ENCODE measurements at regions not wholly inside any gene's neighbourhood (a gene's known extent, or its start where the extent isn't known, plus 50 kb on each side); places are given as distances from the start of the nearest gene placed in this dataset.

- no peaks in the 10 kb centered on the region for H3K9me3 ChIP-seq
- H3K27me3 ChIP-seq = no peaks in the 10 kb centered on the region
- H3K27ac ChIP-seq = no peak overlapping the region
- H3K36me3 ChIP-seq = no peaks in the 10 kb centered on the region
- TF ChIP-seq POLR2AphosphoS5 (IDR thresholded peaks at IDR 0.05) (no peak), POLR2A (IDR thresholded peaks at IDR 0.05) (no peak), CTCF (IDR thresholded peaks at IDR 0.05) (no peak), EP300 (IDR thresholded peaks at IDR 0.05) (no peak)
- DNase-seq (ENCODE audit: low spot score in 2 of 2) = no peak
- 89% methylated on average over 1 of the region's 1 CpG for WGBS
- no peaks in the 10 kb centered on the region for H3K4me1 ChIP-seq
- H3K4me3 ChIP-seq = no peak overlapping the region
Measured at GRCh38 chr6:155587817-155588216, 132.2 kb upstream of the NOX3 start.

GRCh38 chr6:155586090-155586489 lies 130.5 kb upstream of the NOX3 start:
- H3K36me3 ChIP-seq = no peaks in the 10 kb centered on the region
- TF ChIP-seq EP300 (IDR thresholded peaks at IDR 0.05) (no peak), POLR2AphosphoS5 (IDR thresholded peaks at IDR 0.05) (no peak), CTCF (IDR thresholded peaks at IDR 0.05) (no peak), POLR2A (IDR thresholded peaks at IDR 0.05) (no peak)
- H3K4me3 ChIP-seq = no peak overlapping the region
- H3K27ac ChIP-seq = no peak overlapping the region
- no peaks in the 10 kb centered on the region for H3K4me1 ChIP-seq
- H3K27me3 ChIP-seq = no peaks in the 10 kb centered on the region
- H3K9me3 ChIP-seq = no peaks in the 10 kb centered on the region
- DNase-seq (ENCODE audit: low spot score in 2 of 2) = no peak
- WGBS = 56% methylated on average over 1 of the region's 1 CpG

- no peak for DNase-seq (ENCODE audit: low spot score in 2 of 2)
- Histone ChIP-seq H3K27me3 (no peaks in the 10 kb centered on the region), H3K27ac (no peak overlapping the region), H3K36me3 (no peaks in the 10 kb centered on the region), H3K9me3 (no peaks in the 10 kb centered on the region), H3K4me1 (no peaks in the 10 kb centered on the region), H3K4me3 (no peak overlapping the region)
- no peak for TF ChIP-seq CTCF (IDR thresholded peaks at IDR 0.05)
- no peak for TF ChIP-seq EP300 (IDR thresholded peaks at IDR 0.05)
- no peak for TF ChIP-seq POLR2A (IDR thresholded peaks at IDR 0.05)
- no peak for TF ChIP-seq POLR2AphosphoS5 (IDR thresholded peaks at IDR 0.05)
- 71% methylated on average over 3 of the region's 3 CpGs for WGBS
Measured at GRCh38 chr6:155584006-155584405, 128.4 kb upstream of the NOX3 start.

DNA sequence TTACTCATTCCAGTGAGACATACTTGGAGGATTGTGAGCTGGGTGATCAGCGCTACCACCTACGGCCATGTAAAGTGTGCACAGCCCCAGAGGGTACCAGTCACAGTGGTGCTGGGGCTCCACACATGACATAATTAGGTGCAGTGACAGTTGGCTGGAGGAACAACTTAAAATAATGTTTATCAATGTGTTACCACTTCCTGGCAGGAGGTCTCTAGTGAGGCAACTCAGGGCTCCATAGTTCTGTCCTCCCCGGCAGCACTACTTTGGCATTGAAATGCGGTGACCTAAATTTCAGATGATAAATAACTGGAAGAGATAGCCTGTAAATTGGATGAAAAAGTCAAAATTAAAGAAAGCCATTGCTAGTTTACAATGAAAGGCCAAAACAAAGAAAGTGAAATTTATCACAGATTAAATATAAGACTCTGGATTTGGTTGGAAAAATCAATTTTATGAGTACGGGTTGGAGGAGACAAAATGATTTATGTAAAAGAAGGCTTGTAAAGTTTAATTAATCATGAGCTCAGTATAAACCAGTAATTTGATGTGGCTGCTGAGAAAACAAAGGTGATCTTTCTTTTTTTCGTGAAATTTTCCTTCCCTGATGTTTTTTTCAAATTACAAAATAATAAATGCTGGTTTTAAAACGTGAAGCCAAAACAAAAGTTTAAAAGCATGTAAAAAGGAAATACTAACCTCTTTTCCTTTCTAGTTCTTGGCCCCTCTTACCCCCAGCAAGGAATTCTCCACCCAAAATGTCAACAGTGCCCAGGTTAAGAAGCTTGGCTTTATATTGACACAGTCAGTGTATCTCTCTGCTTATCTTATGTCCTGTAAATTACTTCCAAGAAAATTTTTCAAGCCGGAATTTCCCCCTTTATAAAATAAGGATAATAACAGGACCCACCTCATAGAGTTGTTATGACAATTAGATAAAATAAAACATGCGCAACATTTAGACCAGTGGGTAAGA lies 126.7 kb upstream of the NOX3 start:
- Histone ChIP-seq H3K9me3 (no peaks in the 10 kb centered on the region), H3K4me3 (no peak overlapping the region), H3K4me1 (no peaks in the 10 kb centered on the region), H3K27ac (no peak overlapping the region), H3K36me3 (no peaks in the 10 kb centered on the region), H3K27me3 (no peaks in the 10 kb centered on the region)
- whole genome bisulfite sequencing = 89% methylated on average over 9 of the region's 9 CpGs
- DNase-seq (ENCODE audit: low spot score in 2 of 2) = no peak
- TF ChIP-seq EP300 (IDR thresholded peaks at IDR 0.05) (no peak), POLR2AphosphoS5 (IDR thresholded peaks at IDR 0.05) (no peak), CTCF (IDR thresholded peaks at IDR 0.05) (no peak), POLR2A (IDR thresholded peaks at IDR 0.05) (no peak)

- Histone ChIP-seq H3K9me3 (no peaks in the 10 kb centered on the region), H3K4me1 (no peaks in the 10 kb centered on the region), H3K36me3 (no peaks in the 10 kb centered on the region), H3K27me3 (no peaks in the 10 kb centered on the region), H3K4me3 (no peak overlapping the region), H3K27ac (no peak overlapping the region)
- TF ChIP-seq EP300 (IDR thresholded peaks at IDR 0.05) = no peak
- TF ChIP-seq POLR2AphosphoS5 (IDR thresholded peaks at IDR 0.05) = no peak
- TF ChIP-seq CTCF (IDR thresholded peaks at IDR 0.05) = no peak
- no peak for TF ChIP-seq POLR2A (IDR thresholded peaks at IDR 0.05)
- no peak for DNase-seq (ENCODE audit: low spot score in 2 of 2)
- 62% methylated on average over 2 of the region's 2 CpGs for WGBS
Measured at GRCh38 chr6:155580904-155581303, 125.3 kb upstream of the NOX3 start.

Data from suprapubic skin (tissue), 4 donors.